Testis (tissue), 2 donors: ENCODE measurements at regions not wholly inside any gene's neighbourhood (a gene's known extent, or its start where the extent isn't known, plus 50 kb on each side); places are given as distances from the start of the nearest gene placed in this dataset.

ENCODE experiments used
- DNase-seq: peaks from one replicate; pipeline ENCODE4 v3.0.0-alpha.2; 2019
- H3K27ac ChIP-seq, 2 donors: fragments of 200-600 bp; sonication (generic); one replicate each; pipeline ENCODE4 v1.5.1; 2019
- H3K27me3 ChIP-seq: fragments of 200-600 bp; sonication (generic); one replicate; pipeline ENCODE4 v1.5.1; 2019
- H3K36me3 ChIP-seq: fragments of 200-600 bp; sonication (generic); one replicate; pipeline ENCODE4 v1.5.1; 2017; ENCODE audit warnings: low read depth; ENCODE audit errors: missing control alignments
- H3K4me1 ChIP-seq: fragments of 200-600 bp; sonication (generic); one replicate; pipeline ENCODE4 v1.5.1; 2019
- H3K4me3 ChIP-seq, 2 donors: fragments of 200-600 bp; sonication (generic); one replicate each; pipeline ENCODE4 v1.5.1; 2017 to 2019
- H3K9me3 ChIP-seq: fragments of 200-600 bp; sonication (generic); one replicate; pipeline ENCODE4 v1.5.1; 2017
- CTCF ChIP-seq, 3 experiments: fragments of 450-650 bp in 2 of 3; fragments of 200-600 bp in 1 of 3; sonication (generic) in 1 of 3; IDR thresholded peaks; one replicate each; pipeline ENCODE4 v1.5.1; 2016 to 2019; ENCODE audit warnings: antibody characterized with exemption in 3 of 3, mild to moderate bottlenecking in 2 of 3, moderate library complexity in 1 of 3
- POLR2A ChIP-seq: fragments of 450-650 bp; IDR thresholded peaks from one replicate; pipeline ENCODE4 v1.6.1; 2017; ENCODE audit warnings: antibody characterized with exemption, mild to moderate bottlenecking, moderate library complexity
- WGBS, 2 donors: methylation state at CpG; one replicate each; pipeline ENCODE4 v1.1.5; 2018; 5-methylcytosine and 5-hydroxymethylcytosine counted together
- intact Hi-C: fragments of 100-400 bp; cut with DNase I; formaldehyde crosslinking; loops from one replicate; pipeline ENCODE4 v1.15.1; 2023; ENCODE audit warnings: low total_unique reads

GRCh38 chr1:82762829-82763532 is 962.2 kb downstream of the ADGRL2 start:
- TF ChIP-seq CTCF (IDR thresholded peaks at IDR 0.05) (no peak), POLR2A (no peak)
- no peak for DNase-seq
- H3K27ac ChIP-seq: no peak overlapping the region

GRCh38 chr1:82759035-82759434 is 958.3 kb downstream of the ADGRL2 start:
- H3K9me3 ChIP-seq: no peaks in the 10 kb centered on the region
- intact Hi-C loops: no loop called here
- 53 to 62% methylated on average over 3 of the region's 3 CpGs for WGBS, 2 donors
- no peaks in the 10 kb centered on the region for H3K4me1 ChIP-seq
- no peak overlapping the region for H3K27ac ChIP-seq
- DNase-seq: no peak
- TF ChIP-seq CTCF (IDR thresholded peaks at IDR 0.05) (no peak), POLR2A (no peak)
- H3K36me3 ChIP-seq: no peaks in the 10 kb centered on the region
- no peak overlapping the region for H3K4me3 ChIP-seq
- H3K27me3 ChIP-seq: no peaks in the 10 kb centered on the region

More at GRCh38 chr1:82762829-82763532, 962.2 kb downstream of the ADGRL2 start:
- no peaks in the 10 kb centered on the region for H3K27me3 ChIP-seq
- no peaks in the 10 kb centered on the region for H3K4me1 ChIP-seq
- no peaks in the 10 kb centered on the region for H3K36me3 ChIP-seq
- intact Hi-C loops: no loop called here
- no peaks in the 10 kb centered on the region for H3K9me3 ChIP-seq
- H3K4me3 ChIP-seq: no peak overlapping the region

- H3K27me3 ChIP-seq: no peaks in the 10 kb centered on the region
- no peaks in the 10 kb centered on the region for H3K4me1 ChIP-seq
- no peaks in the 10 kb centered on the region for H3K36me3 ChIP-seq
- H3K27ac ChIP-seq: no peak overlapping the region
- no peaks in the 10 kb centered on the region for H3K9me3 ChIP-seq
- intact Hi-C loops: no loop called here
- DNase-seq: no peak
- TF ChIP-seq CTCF (IDR thresholded peaks at IDR 0.05) (no peak), POLR2A (no peak)
- H3K4me3 ChIP-seq: no peak overlapping the region
- WGBS, 2 donors: 77 to 85% methylated on average over 4 of the region's 4 CpGs
Measured at GRCh38 chr1:82755671-82756070, 954.9 kb downstream of the ADGRL2 start.

- Histone ChIP-seq H3K9me3 (no peaks in the 10 kb centered on the region), H3K4me3 (no peak overlapping the region), H3K27ac (no peak overlapping the region), H3K27me3 (no peaks in the 10 kb centered on the region), H3K36me3 (no peaks in the 10 kb centered on the region), H3K4me1 (no peaks in the 10 kb centered on the region)
- intact Hi-C loops: no loop called here
- DNase-seq: no peak
- 95 to 96% methylated on average over 3 of the region's 3 CpGs for WGBS, 2 donors
- no peak for TF ChIP-seq CTCF (IDR thresholded peaks at IDR 0.05)
- TF ChIP-seq POLR2A: no peak
Measured at GRCh38 chr1:82755191-82755590, 954.5 kb downstream of the ADGRL2 start.

- Histone ChIP-seq H3K36me3 (no peaks in the 10 kb centered on the region), H3K4me1 (no peaks in the 10 kb centered on the region), H3K27me3 (no peaks in the 10 kb centered on the region), H3K27ac (no peak overlapping the region), H3K9me3 (no peaks in the 10 kb centered on the region), H3K4me3 (no peak overlapping the region)
- intact Hi-C loops: no loop called here
- 81 to 89% methylated on average over 3 of the region's 3 CpGs for WGBS, 2 donors
- no peak for DNase-seq
- no peak for TF ChIP-seq CTCF (IDR thresholded peaks at IDR 0.05)
- no peak for TF ChIP-seq POLR2A
Measured at GRCh38 chr1:82752046-82752445, 951.3 kb downstream of the ADGRL2 start.
